ENCODE measurements at regions not wholly inside any gene's neighbourhood (a gene's known extent, or its start where the extent isn't known, plus 50 kb on each side); places are given as distances from the start of the nearest gene placed in this dataset.

GRCh38 chr11:134950692-134951304, 538.8 kb upstream of the B3GAT1 start:
- TF ChIP-seq ZNF24 (tag by site-specific recombination; IDR thresholded peaks at IDR 0.05) = no peak
- TF ChIP-seq CTCF (tag by site-specific recombination; IDR thresholded peaks at IDR 0.05) = no peak

Measured in HEK293 (cell line).